Stimulated activated CD8-positive, alpha-beta memory T cell treated with anti-CD3 and anti-CD28 coated beads, Interleukin-12 subunit alpha, Interleukin-12 subunit beta, amount 100 ng/mL, for 4 hours (primary cell): ENCODE measurements at regions not wholly inside any gene's neighbourhood (a gene's known extent, or its start where the extent isn't known, plus 50 kb on each side); places are given as distances from the start of the nearest gene placed in this dataset.

Experiments used
- DNase-seq: peaks from one replicate; pipeline ENCODE4 v3.0.0-alpha.2; 2020; ENCODE audit warnings: low read depth

- no peak for DNase-seq
These were observed 124.9 kb upstream of the MED13L start for GRCh38 chr12:116402163-116402939.

GRCh38 chr12:116403546-116403945 lies 126.1 kb upstream of the MED13L start:
- DNase-seq: no peak

- DNase-seq: no peak
These were observed 126.8 kb upstream of the MED13L start for GRCh38 chr12:116404247-116404646.

- DNase-seq: no peak
These were observed 127.6 kb upstream of the MED13L start for GRCh38 chr12:116404913-116405611.

GRCh38 chr12:116406529-116406928 lies 129.0 kb upstream of the MED13L start:
- DNase-seq: no peak

- DNase-seq: no peak
These were observed 131.2 kb upstream of the MED13L start for GRCh38 chr12:116408489-116409250.

GRCh38 chr12:116411977-116412376 lies 134.5 kb upstream of the MED13L start:
- DNase-seq: no peak

GRCh38 chr12:116414891-116415290 lies 137.4 kb upstream of the MED13L start:
- DNase-seq: no peak

GRCh38 chr12:116415408-116416108 lies 138.1 kb upstream of the MED13L start:
- DNase-seq: no peak

GRCh38 chr12:116416166-116416565 lies 138.7 kb upstream of the MED13L start:
- no peak for DNase-seq

GRCh38 chr12:116418551-116418950 lies 140.6 kb upstream of the MAP1LC3B2 start:
- DNase-seq: no peak

GRCh38 chr12:116420227-116420880 lies 138.8 kb upstream of the MAP1LC3B2 start:
- no peak for DNase-seq

- DNase-seq: no peak
These were observed 137.2 kb upstream of the MAP1LC3B2 start for GRCh38 chr12:116421785-116422538.

- no peak for DNase-seq
These were observed 136.1 kb upstream of the MAP1LC3B2 start for GRCh38 chr12:116423094-116423493.

- no peak for DNase-seq
These were observed 133.7 kb upstream of the MAP1LC3B2 start for GRCh38 chr12:116425256-116426193.

- DNase-seq: no peak
These were observed 132.6 kb upstream of the MAP1LC3B2 start for GRCh38 chr12:116426391-116427136.

- no peak for DNase-seq
These were observed 131.8 kb upstream of the MAP1LC3B2 start for GRCh38 chr12:116427200-116427930.

- no peak for DNase-seq
These were observed 129.3 kb upstream of the MAP1LC3B2 start for GRCh38 chr12:116429826-116430360.
